Neural cell (in vitro differentiated cells): ENCODE measurements at regions not wholly inside any gene's neighbourhood (a gene's known extent, or its start where the extent isn't known, plus 50 kb on each side); places are given as distances from the start of the nearest gene placed in this dataset.

Experiments used
- CTCF ChIP-seq: fragments of 450-650 bp; IDR thresholded peaks from 2 replicates; pipeline ENCODE4 v1.5.1; 2014; ENCODE audit warnings: antibody characterized with exemption, mild to moderate bottlenecking, moderate library complexity; ENCODE audit not compliant: poor library complexity, severe bottlenecking
- TAF1 ChIP-seq: IDR thresholded peaks from 2 replicates; pipeline ENCODE4 v1.6.1; 2012; ENCODE audit warnings: low read depth

- TF ChIP-seq TAF1 (no peak), CTCF (no peak)
Measured at GRCh38 chr1:17953921-17954320, 153.7 kb upstream of the IGSF21 start.
